Hematopoietic multipotent progenitor cell treated with erythropoietin and hydrocortisone succinate and interleukin-3 and kit ligand, for 4 days (in vitro differentiated cells): ENCODE measurements at regions not wholly inside any gene's neighbourhood (a gene's known extent, or its start where the extent isn't known, plus 50 kb on each side); places are given as distances from the start of the nearest gene placed in this dataset.

Experiments used
- DNase-seq: peaks from one replicate; pipeline ENCODE4 v3.0.0-alpha.2; 2015

DNA sequence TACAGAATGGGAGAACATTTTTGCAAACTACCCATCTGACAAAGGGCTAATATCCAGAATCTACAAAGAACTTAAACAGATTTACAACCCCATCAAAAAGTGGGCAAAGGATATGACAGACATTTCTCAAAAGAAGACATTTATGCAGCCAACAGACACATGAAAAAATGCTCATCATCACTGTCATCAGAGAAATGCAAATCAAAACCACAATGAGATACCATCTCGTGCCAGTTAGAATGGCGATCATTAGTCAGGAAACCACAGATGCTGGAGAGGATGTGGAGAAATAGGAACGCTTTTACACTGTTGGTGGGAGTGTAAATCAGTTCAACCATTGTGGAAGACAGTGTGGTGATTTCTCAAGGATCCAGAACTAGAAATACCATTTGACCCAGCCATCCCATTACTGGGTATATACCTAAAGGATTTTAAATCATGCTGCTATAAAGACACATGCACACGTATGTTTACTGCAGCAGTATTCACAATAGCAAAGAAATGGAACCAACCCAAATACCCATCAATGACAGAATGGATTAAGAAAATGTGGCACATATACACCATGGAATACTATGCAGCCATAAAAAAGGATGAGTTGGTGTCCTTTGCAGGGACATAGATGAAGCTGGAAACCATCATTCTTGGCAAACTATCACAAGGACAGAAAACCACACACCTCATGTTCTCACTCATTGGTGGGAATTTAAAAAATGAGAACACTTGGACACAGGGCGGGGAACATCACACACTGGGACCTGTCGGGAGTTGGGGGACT is 317.7 kb upstream of the THBS1 start:
- peak; percentile 59 for DNase-seq

DNA sequence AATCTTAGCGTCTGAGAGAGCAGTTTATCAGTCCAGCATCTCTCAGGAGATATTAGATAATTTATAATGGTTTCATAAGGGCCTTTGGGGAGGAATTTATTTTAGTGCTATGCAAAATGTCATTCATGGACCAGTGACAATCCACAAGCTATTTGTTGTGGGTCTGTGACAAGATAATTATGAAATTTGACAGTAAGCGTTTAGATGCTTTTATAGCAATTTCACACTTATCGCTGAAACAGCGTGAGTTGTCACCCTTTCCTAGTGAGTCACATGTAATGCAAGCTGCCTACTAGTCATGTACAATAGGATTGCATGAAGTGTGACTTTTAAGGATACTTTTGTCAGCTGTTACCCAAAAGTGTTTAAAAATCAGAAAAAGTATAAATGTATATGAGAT is 315.6 kb upstream of the THBS1 start:
- no peak for DNase-seq

DNA sequence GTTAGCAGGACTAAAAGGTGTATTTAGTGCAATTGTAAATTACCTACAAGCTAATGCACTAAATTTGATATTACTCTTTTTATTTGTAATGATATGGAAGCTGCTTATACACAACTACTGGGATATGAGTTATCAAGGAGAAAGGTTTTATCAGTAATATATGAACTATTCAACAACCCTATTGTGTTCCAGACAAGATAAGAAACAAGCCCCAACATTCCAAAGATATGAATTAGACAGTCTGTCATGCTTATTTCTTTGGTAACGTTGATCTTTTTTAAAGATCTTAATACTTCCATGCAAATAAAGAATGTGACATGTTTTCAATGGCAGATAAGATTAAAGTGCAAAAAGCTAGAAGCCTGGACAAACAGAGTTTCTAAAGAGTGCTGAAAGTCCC is 314.0 kb upstream of the THBS1 start:
- no peak for DNase-seq

DNA sequence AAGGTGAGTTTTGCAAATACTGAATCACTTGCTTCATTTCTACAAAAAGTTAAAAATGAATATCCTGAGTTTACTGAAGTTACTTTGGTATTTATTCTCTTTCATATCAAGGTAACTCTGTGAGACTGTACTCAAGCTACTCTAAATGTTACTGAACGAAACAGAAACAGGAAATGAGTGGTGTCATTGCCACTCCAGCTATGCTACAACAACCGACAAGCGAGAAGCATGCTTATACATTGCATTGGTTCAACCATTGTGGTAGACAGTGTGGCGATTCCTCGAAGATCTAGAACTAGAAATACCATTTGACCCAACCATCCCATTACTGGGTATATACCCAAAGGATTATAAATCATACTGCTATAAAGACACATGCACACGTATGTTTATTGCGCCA is 313.2 kb upstream of the THBS1 start:
- no peak for DNase-seq

DNA sequence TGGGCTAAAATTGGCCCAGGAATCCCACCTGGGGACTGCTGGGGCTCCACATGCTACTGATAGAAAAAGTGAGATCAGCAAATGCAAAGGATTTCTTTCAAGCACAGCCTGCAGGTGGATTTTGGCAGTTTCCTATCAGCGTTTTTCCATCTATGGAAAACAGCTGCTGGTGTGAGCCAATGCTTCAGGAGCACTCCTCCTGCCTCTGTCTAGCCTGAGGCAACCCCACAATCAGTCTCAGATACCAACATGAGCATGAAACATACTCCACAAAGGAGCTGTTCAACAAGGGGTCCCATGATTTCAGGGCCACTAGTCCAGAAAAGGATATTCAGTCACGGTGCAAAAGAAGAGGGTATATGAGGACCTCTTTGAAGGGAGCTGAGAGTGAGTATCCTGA is 311.5 kb upstream of the THBS1 start:
- no peak for DNase-seq

DNA sequence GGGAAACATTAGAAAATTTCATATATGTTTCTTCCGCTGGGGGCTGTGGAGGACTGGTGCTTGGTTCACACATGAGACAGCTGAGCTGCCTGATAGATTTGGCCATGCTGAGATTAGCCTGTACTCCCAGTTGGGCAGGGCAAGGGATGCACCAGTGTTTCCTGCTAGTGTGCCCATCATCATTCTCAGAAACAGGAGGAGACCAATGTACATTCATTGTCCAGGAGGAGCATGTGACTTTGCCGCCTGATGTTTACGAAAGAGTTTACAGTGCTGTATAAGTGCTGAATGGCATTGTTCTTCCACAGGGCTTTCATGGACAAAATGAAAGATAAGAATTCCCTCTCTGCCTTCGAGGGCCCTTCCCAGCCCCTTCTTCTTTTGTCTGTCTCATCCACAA is 311.1 kb upstream of the THBS1 start:
- DNase-seq = no peak

DNA sequence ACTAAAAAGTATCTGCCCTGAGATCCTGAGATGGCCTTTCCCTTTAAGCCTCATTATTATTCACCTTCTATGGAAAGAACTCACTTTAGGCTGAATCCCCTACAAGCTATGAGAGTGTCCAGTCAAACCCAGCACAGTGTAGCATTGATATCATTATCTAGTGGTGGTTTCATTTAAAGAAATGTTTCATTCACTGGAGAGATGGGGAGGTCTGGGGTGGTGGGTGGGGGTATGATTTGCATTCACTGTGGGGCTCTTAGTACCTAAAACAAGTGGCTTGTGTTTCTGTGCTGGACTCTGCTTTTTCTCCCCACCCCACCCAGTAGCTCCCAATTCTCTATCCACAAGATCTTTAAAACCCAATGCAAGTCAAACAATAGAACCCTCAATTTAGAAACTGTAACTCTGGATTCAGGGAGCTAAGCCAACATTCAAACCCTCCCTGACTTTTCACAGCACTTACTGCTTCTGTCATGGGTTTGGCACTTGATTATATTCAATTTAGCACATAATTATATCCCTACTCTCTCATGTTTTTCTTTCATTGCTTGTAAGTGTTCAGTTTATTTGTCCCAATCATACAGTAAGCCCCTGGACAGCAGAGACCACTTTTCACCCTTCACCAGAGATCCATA is 310.5 kb upstream of the THBS1 start:
- no peak for DNase-seq

DNA sequence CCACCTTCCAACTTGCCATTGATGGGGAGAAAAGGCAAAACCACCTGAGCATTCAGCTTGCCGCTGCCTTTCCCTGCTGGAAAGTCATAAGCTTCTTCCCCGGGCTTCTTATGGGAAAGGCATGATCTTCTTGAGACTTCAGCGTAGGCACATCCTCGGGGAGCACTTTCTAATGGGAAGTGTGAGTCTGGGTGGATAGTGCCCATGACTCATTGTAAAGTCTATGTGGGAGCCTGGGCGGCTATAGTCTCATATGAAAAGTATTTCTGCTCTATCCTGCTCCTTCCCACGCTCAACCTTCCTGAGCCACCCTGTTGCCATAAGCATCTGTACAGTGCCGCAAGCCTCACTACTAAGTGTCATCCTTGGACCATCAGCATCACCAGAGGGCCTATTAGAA is 309.9 kb upstream of the THBS1 start:
- no peak for DNase-seq

DNA sequence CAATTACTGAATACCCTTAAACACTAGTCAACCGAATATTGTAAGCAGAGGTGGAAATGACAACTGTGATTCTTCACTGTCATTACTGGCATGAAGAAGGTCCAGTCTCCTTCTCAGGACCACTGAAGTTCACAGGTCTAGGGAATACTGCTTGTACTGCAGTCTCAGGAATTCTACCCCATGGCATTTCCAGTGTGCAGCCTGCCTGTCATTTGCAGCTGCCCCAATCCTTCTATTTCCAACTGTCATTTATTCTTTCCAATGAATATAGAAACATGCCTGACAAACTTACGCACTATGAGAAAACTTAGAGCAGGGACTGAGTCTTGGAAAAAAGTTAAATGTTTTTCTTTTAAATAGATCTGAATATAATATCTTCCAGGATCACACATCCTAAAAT is 308.0 kb upstream of the THBS1 start:
- no peak for DNase-seq

DNA sequence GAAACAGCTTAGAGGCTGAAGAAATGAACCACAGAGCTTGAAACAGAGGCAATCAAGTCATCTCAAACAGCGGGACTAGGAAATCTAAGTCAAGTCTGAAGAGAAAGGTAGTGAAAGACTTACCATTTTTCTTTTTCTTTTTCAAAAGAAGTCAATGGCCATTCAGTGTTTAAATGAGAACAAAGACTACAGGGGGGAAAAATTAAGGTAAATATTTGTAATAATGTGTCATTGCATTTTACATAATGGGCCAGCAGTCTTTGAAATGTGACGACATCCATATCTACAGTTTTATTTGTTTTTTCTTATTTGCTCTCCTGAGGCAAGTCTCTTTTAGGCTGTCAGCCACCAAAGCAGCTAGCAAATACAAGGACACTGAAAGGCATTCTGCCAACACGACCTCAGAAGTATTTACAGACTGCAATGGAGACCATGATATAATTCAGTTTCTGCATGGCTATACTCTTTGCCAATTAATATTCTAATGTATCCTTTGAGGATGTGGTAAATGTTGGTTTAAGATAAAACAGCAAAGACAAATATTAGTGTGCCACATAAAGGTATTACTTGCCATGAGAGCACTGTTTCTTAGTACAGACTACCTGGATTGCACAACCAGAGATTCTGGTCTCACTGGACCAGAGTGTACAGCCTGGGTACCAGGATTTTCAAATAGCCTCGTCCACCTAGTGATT is 307.0 kb upstream of the THBS1 start:
- DNase-seq = no peak

DNA sequence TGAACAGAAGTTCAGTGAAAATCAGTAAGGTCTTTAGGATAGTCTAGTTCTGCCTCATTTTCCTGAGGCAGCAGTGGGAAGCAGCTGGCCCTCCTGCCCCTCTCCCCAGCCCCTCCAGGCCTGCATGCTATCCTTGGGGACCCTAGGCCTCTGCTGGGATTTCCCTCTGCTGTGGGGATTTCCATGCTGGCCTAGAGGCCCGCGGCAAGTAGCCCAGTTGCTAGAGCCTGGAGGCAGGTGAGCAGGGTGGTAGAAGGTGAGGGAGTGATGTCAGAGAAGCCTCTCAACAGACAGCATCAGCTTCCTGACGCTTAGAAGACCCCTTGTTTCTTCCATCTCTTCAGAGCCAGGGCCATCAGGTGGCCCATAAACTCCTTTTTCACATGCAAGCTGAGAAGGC is 305.8 kb upstream of the THBS1 start:
- no peak for DNase-seq

DNA sequence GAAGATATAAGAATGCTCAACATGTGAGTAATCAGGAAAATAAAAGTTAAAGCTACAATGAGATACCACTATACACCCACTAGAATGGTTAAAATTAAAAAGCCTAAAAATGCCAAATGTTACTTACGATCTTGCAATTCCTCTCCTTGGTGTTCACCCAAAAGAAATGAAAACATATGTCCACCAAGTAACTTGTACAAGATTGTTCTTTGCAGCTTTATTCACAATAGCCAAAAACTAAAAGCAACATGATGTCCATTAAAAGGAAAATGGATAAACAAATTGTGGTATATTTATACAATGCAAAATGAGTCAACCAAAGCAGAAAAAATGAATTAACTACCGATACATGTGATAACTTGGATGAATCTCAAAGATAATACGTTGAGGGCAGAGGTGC is 301.6 kb upstream of the THBS1 start:
- no peak for DNase-seq

DNA sequence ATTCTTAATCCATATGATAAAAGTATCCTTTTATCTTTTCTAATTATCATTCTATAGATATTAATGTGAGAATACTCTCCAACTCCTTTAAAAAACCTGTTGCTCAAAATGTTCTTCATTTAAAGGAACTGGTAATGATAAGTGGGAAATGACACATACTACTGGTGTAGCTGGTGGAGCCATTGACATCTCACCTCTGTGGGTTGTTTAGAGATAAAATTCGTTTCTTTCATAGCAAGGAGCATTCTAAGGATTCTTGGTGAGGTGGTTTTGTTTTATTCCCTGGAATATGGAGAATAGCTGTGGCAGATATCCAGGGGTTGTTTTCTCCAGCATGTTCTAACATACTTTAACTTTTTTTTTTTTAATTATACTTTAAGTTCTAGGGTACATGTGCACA is 299.8 kb upstream of the THBS1 start:
- no peak for DNase-seq

DNA sequence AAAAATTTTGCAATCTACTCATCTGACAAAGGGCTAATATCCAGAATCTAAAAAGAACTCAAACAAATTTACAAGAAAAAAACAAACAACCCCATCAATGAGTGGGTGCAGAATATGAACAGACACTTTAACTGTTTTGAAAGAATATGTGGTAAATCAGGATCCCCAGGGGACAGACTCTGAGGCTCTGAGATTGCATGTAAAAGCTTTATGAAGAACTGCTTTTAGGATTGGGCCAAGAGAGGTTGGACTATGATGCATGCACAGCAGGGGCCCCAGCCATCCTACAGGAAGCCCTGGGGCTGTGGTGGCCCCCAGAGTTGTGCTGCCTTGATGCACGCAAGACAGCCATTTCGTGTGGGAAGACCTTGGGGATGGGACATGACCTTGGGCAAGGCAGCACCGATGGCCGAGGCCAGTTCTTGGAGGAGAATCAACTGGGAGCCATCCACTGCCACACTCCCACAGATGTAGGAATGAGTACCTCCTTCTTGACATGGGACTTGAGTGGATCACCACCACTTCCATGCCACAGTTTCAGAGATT is 298.1 kb upstream of the THBS1 start:
- DNase-seq = no peak

DNA sequence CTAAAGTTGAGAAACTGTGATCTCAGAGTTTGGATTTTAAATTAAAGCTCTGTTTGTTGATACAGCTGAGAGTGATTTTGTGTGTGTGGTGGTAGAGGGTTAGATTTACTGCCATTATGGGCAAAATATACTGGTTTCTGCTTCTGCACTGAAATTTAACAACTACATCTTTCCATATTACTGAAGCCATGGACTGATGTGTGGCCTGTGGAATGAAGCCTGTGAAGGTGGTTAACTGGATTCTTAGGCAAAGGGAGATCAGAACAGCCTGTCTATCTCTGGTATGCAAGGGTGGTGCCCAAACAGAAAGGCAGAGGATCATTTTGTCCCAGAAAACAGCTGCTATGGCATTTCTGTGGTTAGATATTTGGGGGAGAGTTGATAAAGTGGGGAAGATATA is 297.3 kb upstream of the THBS1 start:
- DNase-seq = no peak

DNA sequence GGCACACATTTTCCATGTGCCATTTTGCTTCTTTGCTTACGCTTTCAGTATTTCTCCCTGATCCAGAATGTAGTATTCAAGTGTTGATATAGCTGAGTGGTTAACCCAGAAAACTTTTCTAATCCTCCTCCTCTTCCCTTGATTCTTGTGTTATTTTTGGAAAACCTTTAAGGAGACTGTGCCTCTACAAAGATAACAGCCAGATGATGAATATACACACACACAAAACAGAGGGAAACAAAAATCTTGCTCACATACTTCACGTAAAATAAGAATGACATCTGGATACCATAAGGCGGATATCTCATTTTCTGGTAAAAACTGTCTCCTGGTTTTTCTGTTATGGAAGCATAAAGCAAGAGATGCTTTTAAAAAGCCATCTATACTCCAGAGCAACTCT is 295.8 kb upstream of the THBS1 start:
- DNase-seq = no peak

DNA sequence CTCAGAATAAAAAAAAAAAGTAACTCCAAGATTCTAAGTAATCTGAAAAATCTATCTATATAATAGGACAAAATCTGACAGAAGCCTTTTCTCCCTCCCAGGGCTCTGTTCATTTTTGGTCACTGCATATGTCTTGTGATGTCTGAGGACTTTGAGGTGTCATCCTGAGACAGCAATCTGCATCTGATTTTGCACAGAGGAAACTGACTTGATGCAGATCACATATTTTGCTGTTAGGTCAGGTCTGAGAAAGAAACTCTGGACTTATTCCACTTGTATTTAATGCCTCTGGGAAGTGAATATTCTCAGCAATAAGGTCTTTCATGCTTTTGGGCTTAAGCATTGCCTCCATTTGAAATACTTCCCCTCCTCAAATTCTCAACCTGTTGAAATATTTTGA is 295.2 kb upstream of the THBS1 start:
- DNase-seq = no peak

DNA sequence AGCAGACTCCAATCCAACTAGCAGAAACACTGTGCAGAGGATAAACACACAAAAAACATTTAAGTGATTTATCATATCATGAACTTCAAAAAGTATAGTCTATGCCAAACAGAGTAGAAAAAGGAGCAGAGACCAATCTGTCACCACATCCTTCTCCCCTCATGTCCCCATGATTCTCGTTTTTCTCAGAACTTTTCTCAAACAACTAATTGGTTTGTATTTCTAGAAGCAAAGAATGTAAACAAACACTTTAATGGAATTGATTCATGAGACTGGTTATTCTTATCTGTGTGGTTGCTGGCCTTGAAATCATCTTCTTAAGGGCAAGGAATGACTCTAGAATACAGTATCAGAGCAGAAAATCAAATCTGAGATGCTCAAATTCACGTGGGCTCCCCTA is 294.2 kb upstream of the THBS1 start:
- DNase-seq = no peak

DNA sequence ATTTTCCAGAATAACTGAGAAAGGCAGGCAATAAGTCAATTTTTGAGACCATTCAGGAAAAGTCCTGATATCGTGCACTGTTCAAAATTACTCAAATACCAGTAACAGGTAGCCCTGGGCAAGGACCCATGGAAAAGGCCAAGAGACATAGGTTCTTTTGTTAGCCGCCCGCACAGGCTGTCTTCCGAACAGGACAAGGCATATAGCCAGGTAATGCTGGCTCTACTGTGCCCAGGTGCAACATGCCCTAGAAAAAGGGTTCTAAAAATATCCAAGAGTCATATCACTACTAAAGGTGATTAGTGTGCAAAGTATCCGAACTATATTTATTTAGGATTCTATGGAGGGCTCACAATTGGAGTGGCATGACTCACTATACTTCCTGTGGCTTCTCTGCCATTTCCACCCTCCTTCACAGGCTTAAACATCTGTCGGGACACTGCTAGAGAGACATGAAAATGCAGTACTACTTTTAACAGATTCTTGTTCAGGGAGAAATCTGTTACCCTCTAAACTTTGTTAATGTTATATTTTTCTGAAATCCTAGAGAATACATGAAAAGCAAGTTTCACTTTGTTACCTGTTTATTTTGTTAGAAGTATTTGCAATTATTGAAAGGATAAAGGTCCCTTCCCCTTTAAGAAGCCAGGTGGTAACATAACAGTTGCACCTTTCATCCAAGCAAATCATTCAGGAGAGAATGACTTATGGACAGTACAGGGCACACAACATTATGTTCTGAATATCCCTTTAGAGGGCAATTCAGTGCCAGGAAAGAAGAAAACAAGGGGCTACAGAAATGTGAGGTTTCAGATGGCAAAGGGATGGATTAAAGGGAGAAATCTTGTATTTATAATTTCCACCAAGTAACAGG is 293.3 kb upstream of the THBS1 start:
- peak; percentile 7 for DNase-seq

DNA sequence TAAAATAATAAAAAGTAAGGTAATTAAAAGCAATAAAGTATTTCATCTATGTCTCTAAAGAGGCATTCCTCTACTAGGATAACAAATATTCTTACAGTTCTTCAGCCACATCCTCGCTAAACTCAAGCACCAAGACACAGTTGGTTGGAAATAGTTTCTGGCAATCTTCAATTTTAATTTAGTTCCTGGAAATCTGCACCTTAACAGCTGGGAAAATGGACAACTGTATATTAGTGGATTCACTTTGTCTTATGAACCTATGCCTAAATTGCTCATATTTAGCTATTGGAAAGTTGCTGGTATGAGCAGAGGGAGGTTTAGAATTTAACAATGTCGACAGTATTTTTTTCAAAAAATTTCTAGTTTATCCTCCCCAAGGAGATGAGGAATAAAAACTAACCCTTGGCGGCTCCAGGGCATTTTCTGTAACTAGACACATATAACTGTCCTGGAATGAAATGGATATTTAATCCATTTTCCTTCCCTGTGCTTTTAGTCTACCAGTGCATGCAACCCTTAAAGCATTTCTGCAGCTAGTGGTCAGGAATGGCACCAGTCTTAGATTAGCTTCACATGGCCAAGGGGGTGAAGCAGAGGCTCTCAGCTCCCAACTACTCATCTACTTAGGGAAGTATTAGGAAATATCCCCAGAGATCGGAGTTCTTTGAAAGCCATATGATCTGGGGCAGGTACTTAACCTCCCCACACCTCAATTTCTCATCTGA is 290.0 kb upstream of the THBS1 start:
- DNase-seq = no peak

DNA sequence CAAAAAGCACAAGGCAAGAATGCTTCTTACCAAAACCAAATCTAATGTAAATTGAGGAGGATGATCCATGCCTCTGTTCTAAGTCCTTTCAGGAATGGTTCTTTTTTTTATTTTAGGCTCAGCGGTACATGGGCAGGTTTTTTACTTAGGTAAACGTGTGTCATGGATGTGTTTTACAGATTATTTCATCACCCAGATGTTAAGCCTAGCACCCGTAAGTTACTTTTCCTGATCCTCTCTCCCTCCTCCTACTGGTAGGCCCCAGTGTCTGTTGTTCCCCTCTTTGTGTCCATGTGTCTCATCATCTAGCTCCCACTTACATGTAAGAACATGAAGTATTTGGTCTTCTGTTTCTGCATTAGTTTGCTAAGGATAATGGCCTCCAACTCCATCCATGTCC is 289.2 kb upstream of the THBS1 start:
- no peak for DNase-seq

DNA sequence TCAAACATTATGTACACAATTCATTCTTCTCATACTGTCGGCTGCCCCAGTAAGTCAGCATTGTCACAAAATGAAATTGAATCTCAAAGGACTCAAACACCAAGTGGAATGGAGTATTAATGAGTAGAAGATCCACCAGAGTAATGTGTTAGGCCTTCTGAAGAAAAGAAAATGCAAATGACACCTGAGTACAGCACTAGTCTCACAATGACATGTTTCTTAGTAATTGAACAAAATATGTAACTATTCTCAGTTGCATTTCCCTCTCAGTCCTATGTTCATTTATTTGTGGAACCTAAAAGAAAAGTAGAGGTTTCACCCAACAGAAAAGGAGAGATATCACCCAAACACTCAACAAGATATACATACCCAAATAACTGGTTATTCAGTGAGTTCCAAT is 283.9 kb upstream of the THBS1 start:
- DNase-seq = no peak
